Hippocampal formation (tissue), 2 donors: ENCODE measurements at regions not wholly inside any gene's neighbourhood (a gene's known extent, or its start where the extent isn't known, plus 50 kb on each side); places are given as distances from the start of the nearest gene placed in this dataset.

ENCODE experiments used
- DNase-seq, 2 donors: peaks; one replicate each; lab custom pipeline; 2025; lab: John Stamatoyannopoulos, UW

DNA sequence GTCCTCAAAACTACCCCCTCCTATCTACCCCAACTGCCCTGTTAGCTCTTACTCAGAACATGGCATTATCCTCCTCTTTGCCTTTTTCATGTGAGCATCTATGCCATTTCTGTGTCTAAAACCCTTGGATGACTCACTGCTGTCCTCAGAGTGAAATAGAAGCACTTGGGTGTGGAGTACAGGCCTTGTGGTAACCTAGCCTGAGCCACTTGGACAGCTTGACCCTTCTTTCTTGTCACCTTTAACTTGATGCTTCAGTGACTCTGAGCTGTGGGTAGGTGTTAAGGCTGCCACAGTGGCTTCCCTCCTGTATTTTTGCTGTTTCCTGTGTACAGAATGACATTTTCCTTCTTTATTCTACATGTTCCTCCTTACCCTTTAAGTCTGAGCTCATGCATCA is 391.4 kb downstream of the SH3GL2 start:
- no peak for DNase-seq

DNA sequence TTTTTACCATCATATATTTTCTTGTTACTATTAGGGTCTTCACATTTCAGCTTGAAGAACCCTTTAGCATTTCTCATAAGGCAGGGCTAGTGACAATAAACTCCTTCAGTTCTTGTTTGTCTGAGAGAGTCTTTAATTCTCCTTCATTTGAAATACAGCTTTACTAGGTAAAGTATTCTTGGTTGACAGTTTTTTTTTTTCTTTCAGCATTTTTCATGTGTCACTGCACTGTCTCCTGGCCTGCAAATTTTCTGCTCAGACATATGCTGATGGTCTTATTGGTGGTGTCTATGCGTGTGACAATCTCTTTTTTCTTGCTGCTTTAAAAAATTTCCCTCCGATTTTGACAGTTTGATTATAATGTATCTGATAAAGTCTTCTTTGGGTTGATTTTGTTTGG is 399.9 kb downstream of the SH3GL2 start:
- DNase-seq = no peak

DNA sequence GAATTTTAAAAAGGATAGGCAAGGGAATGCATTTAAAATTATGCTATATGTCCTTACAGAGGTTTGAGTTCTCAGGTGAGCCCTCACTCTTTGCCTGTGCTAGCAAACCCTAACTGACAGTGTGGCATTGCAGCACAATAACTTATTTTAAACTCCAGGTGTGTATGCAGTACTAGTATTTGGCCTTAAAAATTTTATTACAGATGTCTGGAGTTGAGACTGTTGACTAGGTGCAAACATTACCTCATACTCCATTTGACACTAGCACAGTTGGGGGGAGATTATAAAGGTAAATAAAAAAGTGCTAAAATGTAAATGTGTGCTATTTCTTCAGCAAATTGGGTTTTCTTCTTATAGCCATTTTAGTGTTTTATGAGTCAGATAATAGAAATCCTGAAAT is 407.7 kb downstream of the SH3GL2 start:
- no peak for DNase-seq

DNA sequence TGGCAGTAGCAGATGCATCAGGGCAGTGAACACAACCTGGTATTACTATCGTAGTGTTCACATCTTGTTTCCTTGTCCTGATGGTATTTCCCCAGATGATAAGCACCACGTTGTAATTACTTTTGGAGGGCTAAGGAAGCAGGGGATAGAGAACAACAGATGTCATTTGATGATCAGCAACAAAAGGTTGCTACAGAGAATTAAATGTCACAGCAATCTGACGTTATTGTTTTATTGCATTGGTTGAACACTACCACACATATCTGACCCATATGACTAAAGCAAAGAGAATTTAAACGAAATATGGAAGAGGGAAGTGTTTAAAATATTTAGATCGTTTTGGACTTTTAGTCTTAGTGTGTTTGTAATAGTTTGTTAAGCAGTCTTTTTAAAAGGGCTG is 408.3 kb downstream of the SH3GL2 start:
- DNase-seq = no peak

DNA sequence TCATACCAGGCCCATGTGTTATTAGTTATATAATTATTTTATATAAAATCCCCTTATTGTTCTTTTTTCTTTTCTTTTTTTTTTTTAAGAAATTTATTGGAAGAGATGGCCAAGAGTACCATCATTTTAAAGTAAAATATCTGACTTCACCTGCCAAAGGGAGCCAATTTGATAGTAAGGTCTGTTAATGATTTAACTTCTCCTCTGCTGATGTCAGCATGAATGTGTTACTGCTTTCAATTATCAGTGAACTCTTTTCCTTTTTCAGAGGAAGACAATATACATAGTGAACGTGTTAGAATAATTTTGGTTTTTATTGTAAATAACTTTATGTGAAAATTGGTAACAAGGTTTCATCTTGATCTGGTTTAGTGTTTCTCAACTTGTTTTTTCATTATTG is 409.6 kb downstream of the SH3GL2 start:
- DNase-seq = no peak

DNA sequence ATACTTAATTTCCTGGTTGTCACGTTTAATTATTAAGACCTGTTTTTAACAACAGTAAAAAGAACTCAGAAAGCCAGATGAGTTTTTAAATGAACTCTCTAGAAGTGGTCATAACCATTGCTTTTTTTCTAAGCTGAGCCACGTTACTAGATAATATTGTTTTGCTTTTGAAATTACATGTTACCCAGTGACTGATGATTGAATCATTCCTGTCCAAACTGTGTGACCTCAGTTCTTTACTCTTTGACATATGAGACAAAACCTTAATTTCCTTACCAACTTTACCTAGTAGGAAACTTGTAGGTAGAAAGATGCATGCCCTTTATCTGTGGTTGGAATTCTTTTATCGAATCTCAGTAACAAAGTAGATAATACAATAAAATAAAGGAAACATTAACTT is 411.7 kb downstream of the SH3GL2 start:
- DNase-seq = no peak

DNA sequence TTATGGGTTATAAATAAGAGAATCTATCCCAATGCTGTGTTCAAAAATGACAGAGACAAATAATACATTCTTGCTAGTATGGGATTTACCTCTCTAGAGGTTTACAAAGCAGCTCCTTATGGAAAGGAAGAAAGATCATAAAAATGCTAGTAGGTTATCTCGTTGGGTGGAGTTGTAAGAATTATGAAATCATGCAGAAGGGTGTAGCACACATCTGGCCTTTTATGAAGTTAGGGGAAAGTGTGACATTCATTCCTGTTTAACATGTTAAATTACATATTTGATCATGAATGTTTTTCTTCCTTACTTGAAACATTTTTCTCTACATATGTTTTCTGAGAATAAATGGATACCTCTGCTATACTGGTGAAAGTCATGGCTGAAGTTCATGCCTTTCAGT is 414.2 kb downstream of the SH3GL2 start:
- no peak for DNase-seq

DNA sequence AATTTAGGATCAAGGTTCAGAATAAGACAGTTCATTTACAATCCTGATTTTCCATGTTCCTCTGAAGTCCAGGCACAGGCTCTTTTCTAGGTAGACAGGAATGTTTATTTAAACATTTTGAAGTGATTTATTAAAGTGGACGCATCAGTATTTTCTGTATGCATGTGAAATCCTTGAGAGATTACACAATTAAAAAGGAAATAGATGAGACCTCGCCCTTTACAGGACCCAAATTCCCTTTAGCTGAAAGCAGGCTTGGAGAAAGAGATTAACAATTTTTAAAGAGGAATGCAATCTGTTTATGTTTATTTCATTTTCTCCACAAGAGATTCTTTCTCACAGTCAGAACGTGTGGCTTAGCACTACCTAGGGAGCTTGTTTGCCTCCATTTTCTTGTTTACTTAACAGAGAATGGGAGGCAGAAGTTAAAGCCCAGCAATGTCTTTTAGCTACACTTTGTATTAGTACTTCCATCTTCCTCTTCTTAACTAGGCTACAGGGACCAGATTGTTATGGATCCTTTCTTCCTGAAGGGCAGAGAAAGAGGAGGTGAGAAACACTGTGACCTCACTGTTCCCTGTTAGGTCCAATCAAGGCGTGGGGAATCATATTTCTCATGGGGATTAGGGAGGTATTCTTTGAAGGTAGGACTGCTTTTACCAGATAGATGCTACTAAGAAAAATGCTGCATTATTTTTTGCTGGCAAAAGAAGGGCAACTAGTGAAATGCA is 416.0 kb downstream of the SH3GL2 start:
- DNase-seq = no peak

DNA sequence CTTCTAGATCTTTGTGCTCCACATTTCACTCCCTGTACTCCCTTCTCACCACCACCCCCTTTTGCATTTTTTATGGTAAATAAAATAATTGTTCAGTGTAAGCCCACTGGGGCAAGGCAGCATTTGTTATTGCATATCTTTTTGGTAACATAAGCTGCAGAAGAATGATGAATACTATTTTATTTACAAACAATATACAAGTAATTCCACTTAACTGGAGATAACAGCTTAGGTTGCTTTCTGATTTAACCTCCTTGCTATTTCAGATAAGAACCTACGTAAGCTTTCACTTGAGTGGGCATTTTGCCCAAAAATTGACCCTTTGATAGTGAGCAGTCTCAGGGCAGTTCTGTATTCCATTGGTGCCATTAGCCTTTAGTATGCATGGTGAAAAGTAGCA is 417.9 kb downstream of the SH3GL2 start:
- no peak for DNase-seq

DNA sequence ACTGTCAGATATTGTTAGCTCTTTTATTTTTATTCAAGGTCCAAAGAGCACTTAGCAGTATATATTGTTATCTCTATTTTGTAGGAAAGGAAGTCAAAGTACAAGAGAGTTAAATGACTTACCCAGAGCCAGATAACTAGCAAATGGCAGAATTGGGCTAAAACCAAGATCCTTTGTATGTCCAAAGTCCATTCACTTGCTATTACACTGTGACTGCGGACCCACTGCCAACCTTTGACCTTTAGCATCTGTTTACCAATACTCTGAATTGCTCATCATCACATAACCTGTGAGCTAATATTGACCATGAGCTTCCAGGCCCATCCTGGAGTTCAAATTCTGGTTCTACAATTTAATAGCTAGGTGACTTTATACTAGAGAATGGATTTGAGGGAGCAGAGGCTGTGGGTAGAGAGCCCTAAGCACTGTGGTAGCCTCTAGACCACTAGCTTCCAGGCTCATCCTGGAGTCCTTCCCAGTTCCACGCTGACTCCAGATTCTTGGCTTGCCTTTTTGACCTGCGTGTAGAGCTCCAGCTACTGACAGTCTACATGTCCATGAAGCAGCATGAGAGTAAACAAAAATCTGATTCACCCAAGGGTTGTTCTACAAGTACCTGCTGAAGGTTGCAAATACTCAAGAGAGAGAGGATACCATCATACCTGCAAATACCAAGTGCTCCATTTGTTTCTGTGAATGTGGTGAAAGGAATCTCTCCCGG is 424.0 kb downstream of the SH3GL2 start:
- no peak for DNase-seq

DNA sequence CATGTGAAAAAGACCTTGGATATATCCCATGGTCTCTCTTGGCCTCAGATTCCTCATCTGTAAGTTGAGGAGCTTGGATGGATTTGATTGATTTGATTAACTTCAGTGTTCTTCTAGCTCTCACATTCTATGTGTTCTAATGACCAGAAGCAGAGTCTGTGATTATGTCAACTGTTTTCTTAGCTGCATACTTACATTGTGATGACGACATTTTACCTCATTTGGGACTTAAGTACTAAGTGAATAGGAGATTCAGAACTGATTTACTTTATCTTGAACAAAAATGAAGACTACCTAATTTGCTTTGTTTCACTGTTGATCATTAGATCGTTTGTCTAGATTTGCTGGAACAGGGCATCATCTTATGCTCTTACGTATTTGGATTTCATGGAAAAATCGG is 427.7 kb downstream of the SH3GL2 start:
- no peak for DNase-seq

DNA sequence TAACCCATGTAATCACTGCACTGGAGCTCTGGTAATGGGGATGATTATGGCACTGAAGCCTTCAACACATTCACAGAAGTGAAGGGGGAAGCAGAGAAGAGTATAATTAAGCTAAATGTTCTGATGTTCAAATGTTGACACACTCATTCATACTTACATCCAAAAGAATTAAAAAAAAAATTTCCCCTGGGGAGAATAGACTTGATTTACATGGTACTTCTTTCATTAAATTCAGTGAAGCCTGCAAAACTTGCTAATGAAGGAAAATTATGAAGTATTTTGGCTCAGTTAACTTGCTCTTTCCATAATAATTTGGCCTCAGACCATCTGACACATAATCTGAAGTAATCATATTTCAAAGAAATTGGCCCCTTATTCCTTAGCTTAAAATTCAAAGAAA is 428.8 kb downstream of the SH3GL2 start:
- no peak for DNase-seq

DNA sequence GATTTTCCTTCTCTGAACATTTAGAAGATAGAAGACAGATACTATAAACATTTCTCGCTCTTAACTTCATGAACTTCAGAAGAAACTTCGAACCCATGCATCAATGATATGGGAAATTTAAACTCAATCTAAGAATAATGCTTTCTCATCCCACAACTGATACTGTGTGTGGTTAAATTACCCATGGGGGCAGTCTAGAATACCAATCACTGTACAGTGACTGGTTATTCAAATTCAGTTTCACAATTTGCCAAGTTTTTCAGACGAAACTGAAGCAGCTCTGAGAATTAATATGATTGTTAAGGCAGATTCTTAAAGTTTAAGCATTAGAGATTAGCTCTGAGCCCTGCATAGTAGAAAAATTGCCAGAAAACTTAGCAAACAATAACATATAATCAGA is 431.0 kb downstream of the SH3GL2 start:
- no peak for DNase-seq

DNA sequence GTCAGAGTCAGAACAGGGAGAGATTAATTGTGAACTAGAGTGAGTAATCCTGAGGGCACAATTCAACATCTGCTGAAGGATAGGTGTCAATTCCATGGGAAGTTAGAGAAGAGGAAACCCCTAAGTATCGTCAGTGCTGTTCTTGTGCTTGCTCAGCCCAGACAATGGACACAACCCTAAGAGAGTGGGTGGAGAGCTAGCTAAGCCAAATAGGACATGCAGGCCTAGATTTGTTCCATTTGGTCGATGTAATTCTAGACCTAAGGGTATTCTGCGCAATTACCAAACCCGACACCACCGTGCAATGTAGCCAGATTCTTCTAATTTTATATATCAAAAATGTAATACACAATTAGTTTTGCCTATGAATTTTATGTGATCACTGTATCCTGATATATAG is 431.6 kb downstream of the SH3GL2 start:
- no peak for DNase-seq

DNA sequence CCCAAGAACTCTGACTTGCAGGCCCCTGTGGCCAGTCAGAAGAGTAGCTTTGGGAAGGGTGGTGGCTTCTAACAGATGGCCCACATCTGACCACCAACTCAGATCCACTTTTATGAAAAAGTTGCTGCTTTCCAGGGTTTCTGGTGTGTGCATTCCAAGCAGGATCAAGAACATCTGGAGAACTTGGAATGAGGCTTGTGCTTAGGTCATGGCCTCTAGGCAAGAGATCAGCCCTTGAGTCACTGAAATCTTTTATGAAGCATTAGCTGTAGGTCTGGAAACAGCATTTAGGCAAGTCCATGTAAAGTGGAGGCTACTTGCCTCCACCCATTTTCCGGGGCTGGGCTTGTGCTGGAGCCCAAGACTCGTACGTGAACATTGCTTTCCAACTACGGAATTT is 433.3 kb downstream of the SH3GL2 start:
- no peak for DNase-seq

DNA sequence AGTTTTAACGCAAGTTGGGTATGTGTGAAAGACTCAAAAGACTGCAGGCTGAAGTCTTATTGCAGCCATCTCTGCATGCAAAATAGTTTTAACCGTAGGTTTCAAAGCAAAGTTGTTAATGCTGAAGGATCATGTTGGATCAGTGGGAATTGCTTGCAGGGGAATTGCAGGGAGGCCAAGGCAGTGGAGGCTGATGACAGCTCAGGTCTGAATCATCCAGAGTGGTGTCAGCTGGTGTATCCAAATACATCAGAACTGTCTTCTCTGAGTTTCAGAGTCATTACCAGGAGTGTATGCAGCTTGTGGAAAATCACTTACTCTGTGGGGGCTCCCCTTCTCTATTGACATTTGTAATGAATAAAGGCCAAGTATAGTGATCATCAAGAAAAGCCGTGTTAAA is 435.7 kb downstream of the SH3GL2 start:
- no peak for DNase-seq

DNA sequence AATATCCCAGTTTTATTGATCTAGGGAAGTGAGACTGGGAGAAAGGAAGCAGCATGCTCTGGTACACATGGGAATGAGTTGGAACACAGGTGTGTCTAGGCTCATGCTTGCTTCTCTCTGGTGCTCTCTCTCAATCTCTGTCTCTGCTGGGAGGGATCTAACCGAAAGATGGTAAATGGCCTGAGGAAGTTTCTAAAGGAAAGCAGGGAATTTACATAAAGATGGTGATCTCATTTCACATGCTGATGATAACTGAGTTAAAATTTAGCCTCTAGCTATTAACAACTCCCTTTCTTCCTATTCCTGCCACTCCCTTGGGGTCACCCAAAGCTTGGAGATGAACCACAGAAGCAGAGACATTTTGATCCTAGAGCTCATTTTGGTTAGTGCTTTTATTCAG is 436.2 kb downstream of the SH3GL2 start:
- DNase-seq = no peak

DNA sequence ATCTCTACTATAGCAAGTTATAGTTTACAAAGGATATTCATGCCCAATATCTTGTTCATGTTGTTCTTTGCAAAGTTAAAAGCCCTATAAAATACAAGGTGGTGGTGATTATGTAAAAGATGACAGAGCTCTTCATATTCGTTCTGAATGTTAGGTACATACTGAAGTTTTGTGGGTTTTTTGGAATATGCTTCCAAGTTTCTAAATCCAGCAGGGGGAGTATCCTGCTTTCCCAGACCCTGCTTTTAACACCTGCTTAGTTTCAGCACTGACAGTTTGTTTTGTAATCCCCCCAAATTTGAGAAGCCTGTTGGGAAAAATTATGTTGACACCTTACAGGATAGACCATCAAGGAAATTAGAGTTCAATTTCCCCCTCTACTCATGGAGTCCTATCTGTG is 438.3 kb downstream of the SH3GL2 start:
- no peak for DNase-seq

DNA sequence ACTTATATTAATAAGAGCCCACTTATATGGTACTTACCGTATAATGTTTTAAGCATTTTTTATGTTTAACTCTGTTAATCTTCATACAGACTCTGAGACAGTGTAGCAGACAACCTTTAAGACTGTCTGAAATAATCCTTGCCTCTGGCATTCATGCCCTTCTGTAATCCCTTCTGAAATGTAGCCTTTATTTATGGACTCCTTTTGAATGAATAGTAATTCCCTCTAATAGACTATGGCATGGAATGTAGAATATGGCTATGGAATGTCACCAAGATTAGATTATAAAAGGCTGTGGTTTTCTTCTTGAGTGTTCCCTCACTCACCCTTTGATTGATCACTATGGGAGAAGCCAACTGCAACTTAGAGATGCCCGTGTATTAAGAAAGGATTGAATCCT is 439.4 kb downstream of the SH3GL2 start:
- no peak for DNase-seq

DNA sequence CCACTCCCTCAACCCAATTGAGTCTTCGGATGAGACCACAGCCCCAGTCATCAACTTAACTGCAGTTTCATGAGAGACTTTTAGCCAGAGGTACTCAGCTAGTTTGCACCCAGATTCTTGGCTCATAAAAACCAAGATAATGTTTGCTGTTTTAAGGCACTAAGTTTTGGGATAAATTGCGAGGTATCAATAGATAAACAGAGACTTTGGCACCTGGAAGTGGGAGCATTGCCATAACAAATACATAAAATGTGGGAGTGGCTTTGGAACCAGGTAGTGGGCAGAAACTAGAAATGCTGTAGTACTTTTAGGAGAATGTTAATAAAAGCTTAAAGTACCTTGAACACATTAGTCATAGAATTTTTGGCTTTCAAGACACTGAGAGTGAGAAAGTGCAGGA is 439.8 kb downstream of the SH3GL2 start:
- DNase-seq = no peak

DNA sequence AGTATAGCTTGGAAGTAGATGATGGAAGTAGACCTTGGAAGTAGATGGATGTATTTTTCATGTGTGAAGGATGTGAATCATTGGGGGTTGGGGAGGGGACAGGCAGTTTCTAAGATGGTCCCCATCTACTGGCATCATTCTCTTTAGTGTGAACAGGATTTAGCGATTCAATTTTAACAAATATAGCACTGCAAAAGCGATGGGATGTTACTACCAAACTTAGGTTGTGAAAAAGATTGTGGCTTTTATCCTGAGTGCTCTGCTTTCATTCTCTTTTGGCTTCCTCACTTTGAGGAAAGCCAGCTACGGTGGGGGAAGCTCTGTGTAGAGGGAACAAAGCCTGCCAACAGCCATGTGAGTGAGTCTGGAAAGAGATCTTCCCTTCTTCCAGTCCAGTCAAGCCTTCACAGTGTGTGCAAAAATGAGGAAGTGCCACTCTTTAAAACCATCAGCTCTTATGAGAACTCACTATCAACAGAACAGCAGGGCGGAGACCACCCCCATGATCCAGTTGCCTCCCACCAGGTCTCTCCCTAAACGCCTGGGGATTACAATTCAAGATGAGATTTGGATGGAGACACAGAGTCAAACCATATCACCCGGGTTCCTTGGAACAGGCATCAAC is 441.4 kb downstream of the SH3GL2 start:
- no peak for DNase-seq

DNA sequence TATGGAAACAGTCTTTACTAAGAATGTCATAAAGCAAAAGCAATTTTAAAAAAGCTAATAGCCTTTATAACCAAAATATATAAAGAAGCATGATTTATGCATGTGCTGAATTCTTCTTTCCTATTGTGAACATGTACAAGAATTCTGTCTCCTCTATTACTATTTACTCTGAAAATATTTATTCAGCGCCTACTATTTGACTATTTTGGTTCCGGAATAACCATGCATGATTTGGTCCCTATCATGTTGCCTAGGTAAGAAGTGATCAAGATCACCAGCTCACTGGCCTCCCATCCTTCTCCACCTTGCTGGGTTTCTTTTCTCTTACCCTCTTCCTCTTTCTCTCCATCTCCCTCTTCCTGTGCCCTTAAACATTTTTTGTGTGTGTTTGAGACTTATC is 443.8 kb downstream of the SH3GL2 start:
- no peak for DNase-seq

DNA sequence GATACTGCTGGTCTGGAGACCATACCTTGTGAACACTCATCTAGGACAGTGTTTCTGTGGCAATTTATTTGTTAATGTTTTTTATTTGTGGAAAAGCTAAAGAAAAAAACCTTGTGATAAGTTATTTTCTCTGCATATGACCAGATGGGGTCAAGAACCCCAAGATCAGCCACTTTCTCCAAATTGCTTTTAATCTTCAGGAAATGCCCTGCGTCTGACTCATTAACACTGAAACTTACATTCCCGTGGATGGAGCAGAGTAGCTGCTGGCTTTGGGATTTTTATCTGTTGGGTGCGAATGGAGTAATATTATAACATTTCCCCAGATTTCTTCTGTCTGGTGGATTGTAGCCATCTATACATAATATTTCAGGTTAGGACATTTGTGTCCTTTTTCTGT is 444.5 kb downstream of the SH3GL2 start:
- no peak for DNase-seq
